K562 (cell line): ENCODE measurements at regions not wholly inside any gene's neighbourhood (a gene's known extent, or its start where the extent isn't known, plus 50 kb on each side); places are given as distances from the start of the nearest gene placed in this dataset.

Experiments used
- BRD4 ChIP-seq: fragments of 200-600 bp; sonication (generic); IDR thresholded peaks from 2 replicates; pipeline ENCODE4 v1.6.1; 2017; ENCODE audit warnings: inconsistent platforms
- SOX6 ChIP-seq: fragments of 450-650 bp; IDR thresholded peaks from 2 replicates; pipeline ENCODE4 v1.6.1; 2014; ENCODE audit warnings: mild to moderate bottlenecking
- ZNF445 ChIP-seq: fragments of 250-450 bp; sonication (Bioruptor Pico); IDR thresholded peaks from 2 replicates; pipeline ENCODE4 v1.4.0; 2020; ENCODE audit warnings: low read depth, mild to moderate bottlenecking, moderate library complexity
- TF ChIP-seq, protein P1 (sequence below), 3 experiments: IDR thresholded peaks in 2 of 3; conservative IDR thresholded peaks in 1 of 3; 2 replicates each; pipeline ENCODE4 v1.5.1; 2011 to 2012; ENCODE audit warnings: low read length in 3 of 3, mild to moderate bottlenecking in 3 of 3, control low read depth in 2 of 3, improper control_type of control experiment in 1 of 3, inconsistent platforms in 1 of 3, low read depth in 1 of 3, mixed read lengths in 1 of 3, moderate library complexity in 1 of 3; ENCODE audit not compliant: insufficient read depth in 2 of 3
- TF ChIP-seq, protein P2 (sequence below): sonication (generic); formaldehyde crosslinking; IDR thresholded peaks from 2 replicates; pipeline ENCODE4 v1.8.0; 2022; ENCODE audit warnings: mild to moderate bottlenecking, missing genetic modification reagents, borderline replicate concordance
- TF ChIP-seq, protein P3 (sequence below): IDR thresholded peaks from 2 replicates; pipeline ENCODE4 v1.6.1; 2014; ENCODE audit warnings: antibody characterized with exemption
- TF ChIP-seq, protein P4 (sequence below): fragments of 250-450 bp; sonication (Bioruptor Pico); IDR thresholded peaks from 2 replicates; pipeline ENCODE4 v1.5.0; 2021; ENCODE audit warnings: mild to moderate bottlenecking, moderate library complexity
- TF ChIP-seq, protein P5 (sequence below): fragments of 450-650 bp; formaldehyde crosslinking; IDR thresholded peaks from 2 replicates; pipeline ENCODE4 v1.4.0; 2020; ENCODE audit warnings: mild to moderate bottlenecking, moderate library complexity

DNA sequence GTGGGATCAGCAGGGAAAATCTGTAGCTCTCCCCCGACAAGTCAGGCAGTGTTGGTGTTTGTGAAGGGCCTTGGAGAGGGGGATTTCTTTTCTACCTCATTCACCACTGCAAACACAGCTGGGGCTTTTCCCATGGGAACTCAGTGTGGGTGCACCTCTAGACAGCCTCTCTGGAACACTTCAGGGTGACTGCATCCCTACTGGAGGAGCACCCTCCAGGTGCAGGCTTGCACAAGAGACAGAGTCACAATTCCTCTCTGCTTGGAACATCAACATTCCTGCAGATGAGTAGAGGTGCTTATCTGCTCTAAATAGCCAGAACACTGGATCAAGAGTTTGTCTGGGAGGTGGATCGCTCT is 72.7 kb upstream of the AKAP13 start (continued):
- TF ChIP-seq, protein P1, sequence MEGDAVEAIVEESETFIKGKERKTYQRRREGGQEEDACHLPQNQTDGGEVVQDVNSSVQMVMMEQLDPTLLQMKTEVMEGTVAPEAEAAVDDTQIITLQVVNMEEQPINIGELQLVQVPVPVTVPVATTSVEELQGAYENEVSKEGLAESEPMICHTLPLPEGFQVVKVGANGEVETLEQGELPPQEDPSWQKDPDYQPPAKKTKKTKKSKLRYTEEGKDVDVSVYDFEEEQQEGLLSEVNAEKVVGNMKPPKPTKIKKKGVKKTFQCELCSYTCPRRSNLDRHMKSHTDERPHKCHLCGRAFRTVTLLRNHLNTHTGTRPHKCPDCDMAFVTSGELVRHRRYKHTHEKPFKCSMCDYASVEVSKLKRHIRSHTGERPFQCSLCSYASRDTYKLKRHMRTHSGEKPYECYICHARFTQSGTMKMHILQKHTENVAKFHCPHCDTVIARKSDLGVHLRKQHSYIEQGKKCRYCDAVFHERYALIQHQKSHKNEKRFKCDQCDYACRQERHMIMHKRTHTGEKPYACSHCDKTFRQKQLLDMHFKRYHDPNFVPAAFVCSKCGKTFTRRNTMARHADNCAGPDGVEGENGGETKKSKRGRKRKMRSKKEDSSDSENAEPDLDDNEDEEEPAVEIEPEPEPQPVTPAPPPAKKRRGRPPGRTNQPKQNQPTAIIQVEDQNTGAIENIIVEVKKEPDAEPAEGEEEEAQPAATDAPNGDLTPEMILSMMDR (IDR thresholded peaks at IDR 0.05 in 2 of 3, conservative IDR thresholded peaks at IDR 0.05 in 1 of 3; ENCODE audit: insufficient read depth in 2 of 3, low read depth in 1 of 3, low read length in 3 of 3), result no peak
- TF ChIP-seq, protein P2, sequence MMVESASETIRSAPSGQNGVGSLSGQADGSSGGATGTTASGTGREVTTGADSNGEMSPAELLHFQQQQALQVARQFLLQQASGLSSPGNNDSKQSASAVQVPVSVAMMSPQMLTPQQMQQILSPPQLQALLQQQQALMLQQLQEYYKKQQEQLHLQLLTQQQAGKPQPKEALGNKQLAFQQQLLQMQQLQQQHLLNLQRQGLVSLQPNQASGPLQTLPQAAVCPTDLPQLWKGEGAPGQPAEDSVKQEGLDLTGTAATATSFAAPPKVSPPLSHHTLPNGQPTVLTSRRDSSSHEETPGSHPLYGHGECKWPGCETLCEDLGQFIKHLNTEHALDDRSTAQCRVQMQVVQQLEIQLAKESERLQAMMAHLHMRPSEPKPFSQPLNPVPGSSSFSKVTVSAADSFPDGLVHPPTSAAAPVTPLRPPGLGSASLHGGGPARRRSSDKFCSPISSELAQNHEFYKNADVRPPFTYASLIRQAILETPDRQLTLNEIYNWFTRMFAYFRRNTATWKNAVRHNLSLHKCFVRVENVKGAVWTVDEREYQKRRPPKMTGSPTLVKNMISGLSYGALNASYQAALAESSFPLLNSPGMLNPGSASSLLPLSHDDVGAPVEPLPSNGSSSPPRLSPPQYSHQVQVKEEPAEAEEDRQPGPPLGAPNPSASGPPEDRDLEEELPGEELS (CRISPR knock-in tag), result no peak
- TF ChIP-seq BRD4 (no peak), SOX6 (no peak), ZNF445 (CRISPR knock-in tag) (no peak)
- TF ChIP-seq, protein P3, sequence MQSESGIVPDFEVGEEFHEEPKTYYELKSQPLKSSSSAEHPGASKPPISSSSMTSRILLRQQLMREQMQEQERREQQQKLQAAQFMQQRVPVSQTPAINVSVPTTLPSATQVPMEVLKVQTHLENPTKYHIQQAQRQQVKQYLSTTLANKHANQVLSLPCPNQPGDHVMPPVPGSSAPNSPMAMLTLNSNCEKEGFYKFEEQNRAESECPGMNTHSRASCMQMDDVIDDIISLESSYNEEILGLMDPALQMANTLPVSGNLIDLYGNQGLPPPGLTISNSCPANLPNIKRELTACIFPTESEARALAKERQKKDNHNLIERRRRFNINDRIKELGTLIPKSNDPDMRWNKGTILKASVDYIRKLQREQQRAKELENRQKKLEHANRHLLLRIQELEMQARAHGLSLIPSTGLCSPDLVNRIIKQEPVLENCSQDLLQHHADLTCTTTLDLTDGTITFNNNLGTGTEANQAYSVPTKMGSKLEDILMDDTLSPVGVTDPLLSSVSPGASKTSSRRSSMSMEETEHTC, result no peak
- TF ChIP-seq, protein P4, sequence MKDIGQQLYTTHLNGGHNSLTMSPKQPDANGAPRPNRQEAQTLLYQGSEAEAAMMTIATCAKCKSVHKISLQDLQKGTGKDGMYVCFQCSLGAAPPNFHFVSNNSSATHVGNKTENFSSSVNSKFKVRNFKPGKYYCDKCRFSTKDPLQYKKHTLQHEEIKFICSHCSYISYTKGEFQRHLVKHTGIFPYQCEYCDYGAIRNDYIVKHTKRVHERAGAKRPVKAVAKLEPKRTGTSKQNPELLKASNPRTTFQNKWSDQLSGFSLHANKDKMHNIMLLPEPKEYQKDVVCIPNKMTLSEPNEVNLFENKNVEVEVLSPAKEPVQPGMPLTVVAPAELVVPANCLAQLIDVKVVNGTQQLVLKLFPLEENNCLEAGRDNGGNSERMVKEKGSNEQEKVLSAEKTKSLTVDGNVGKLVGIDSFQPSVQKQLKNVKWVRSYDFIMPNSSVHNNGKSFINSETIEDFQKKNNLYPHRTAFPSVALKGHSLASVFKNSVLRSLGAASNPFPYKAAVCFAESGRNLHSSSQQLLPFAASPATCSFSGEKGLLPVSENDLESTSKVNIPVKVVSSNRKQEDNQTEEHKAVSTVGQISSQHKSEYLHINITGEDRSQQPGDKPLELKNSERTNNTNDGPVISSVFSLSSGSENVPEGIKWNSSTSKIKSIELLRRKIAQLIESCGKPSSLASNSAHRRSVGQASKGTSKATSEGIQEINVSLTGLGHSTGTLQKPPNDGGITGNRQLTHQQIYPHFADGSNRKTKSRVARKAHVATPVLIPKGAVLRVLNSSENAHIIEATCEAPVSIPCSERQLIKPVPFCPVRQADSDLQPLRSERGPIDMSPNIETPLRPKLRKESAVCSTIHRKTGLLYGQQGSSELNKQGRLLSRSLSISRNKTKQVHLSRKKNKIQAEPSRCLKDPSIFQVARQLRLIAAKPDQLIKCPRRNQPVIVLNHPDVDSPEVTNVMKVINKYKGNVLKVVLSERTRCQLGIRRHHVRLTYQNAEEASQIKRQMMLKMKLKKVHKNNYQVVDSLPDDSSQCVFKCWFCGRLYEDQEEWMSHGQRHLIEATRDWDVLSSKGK, result no peak
- TF ChIP-seq, protein P5, sequence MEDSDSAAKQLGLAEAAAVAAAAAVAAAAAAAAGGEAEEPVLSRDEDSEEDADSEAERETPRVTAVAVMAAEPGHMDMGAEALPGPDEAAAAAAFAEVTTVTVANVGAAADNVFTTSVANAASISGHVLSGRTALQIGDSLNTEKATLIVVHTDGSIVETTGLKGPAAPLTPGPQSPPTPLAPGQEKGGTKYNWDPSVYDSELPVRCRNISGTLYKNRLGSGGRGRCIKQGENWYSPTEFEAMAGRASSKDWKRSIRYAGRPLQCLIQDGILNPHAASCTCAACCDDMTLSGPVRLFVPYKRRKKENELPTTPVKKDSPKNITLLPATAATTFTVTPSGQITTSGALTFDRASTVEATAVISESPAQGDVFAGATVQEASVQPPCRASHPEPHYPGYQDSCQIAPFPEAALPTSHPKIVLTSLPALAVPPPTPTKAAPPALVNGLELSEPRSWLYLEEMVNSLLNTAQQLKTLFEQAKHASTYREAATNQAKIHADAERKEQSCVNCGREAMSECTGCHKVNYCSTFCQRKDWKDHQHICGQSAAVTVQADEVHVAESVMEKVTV (CRISPR knock-in tag), result no peak
